SK-N-SH (cell line): ENCODE measurements at regions not wholly inside any gene's neighbourhood (a gene's known extent, or its start where the extent isn't known, plus 50 kb on each side); places are given as distances from the start of the nearest gene placed in this dataset.

ENCODE experiments used
- CTCF ChIA-PET: fragments of 300-600, 350-600 bp; formaldehyde crosslinking; extraction: SDS; loops from one replicate; lab custom pipeline; 2021; lab: Yijun Ruan, JAX
- POLR2A ChIA-PET: fragments of 350-600 bp; sonication (Branson Sonifier 250); formaldehyde crosslinking; extraction: SDS; loops from one replicate; lab custom pipeline; 2020; ENCODE audit warnings: antibody characterized with exemption, inconsistent platforms; lab: Yijun Ruan, JAX
- DNase-seq: peaks from one replicate; pipeline ENCODE4 v3.0.0; 2012
- H2AFZ ChIP-seq: fragments of 200-600 bp; sonication (generic); 2 replicates; pipeline ENCODE4 v1.8.1; 2016; ENCODE audit warnings: antibody characterized with exemption, mild to moderate bottlenecking, low read depth
- H3F3A ChIP-seq: fragments of 200-600 bp; sonication (generic); replicated peaks from 2 replicates; pipeline ENCODE3; 2016; ENCODE audit warnings: antibody characterized with exemption, mild to moderate bottlenecking; ENCODE audit not compliant: insufficient read depth
- H3K27ac ChIP-seq, 2 experiments: fragments of 200-500 bp in 1 of 2; fragments of 200-600 bp in 1 of 2; sonication (Bioruptor generic) in 1 of 2; sonication (generic), shearing (Covaris generic) in 1 of 2; 2 replicates each; pipeline versions ENCODE4 v1.5.1 to v1.6.1; 2014 to 2016; ENCODE audit warnings: low read depth in 2 of 2, inconsistent platforms in 1 of 2, low read length in 1 of 2, mild to moderate bottlenecking in 1 of 2, mixed read lengths in 1 of 2
- H3K27me3 ChIP-seq: fragments of 200-600 bp; sonication (generic), shearing (Covaris generic); 2 replicates; pipeline ENCODE4 v1.6.1; 2016; ENCODE audit warnings: mixed run types; ENCODE audit not compliant: insufficient read depth
- H3K36me3 ChIP-seq, 2 experiments: fragments of 200-500 bp in 1 of 2; fragments of 200-600 bp in 1 of 2; sonication (Bioruptor generic) in 1 of 2; sonication (generic) in 1 of 2; replicated peaks in 1 of 2; 2 replicates each; pipeline versions ENCODE3 to v1.5.1; 2014 to 2016; ENCODE audit warnings: low read length in 1 of 2, mild to moderate bottlenecking in 1 of 2; ENCODE audit not compliant: insufficient read depth in 2 of 2, control insufficient read depth in 1 of 2
- H3K4me1 ChIP-seq, 2 experiments: fragments of 200-500 bp in 1 of 2; fragments of 200-600 bp in 1 of 2; sonication (Bioruptor generic) in 1 of 2; sonication (generic), shearing (Covaris generic) in 1 of 2; 2 replicates each; pipeline versions ENCODE4 v1.5.1 to v1.6.1; 2014 to 2016; ENCODE audit warnings: low read depth in 1 of 2, low read length in 1 of 2, mixed run types in 1 of 2; ENCODE audit not compliant: insufficient read depth in 2 of 2, control insufficient read depth in 1 of 2
- H3K4me2 ChIP-seq: fragments of 200-600 bp; sonication (generic), shearing (Covaris generic); 2 replicates; pipeline ENCODE4 v1.6.1; 2017; ENCODE audit warnings: mixed run types
- H3K4me3 ChIP-seq, 2 experiments: fragments of 200-500 bp in 1 of 2; fragments of 200-600 bp in 1 of 2; sonication (Bioruptor generic) in 1 of 2; sonication (generic), shearing (Covaris generic) in 1 of 2; 2 replicates each; pipeline versions ENCODE4 v1.5.1 to v1.8.1; 2014 to 2016; ENCODE audit warnings: low read depth in 2 of 2, inconsistent platforms in 1 of 2, low read length in 1 of 2, mild to moderate bottlenecking in 1 of 2, mixed read lengths in 1 of 2, moderate library complexity in 1 of 2
- H3K79me2 ChIP-seq: fragments of 200-600 bp; sonication (generic); 2 replicates; pipeline ENCODE4 v1.8.1; 2017; ENCODE audit warnings: mild to moderate bottlenecking; ENCODE audit not compliant: insufficient read depth
- H3K9ac ChIP-seq: fragments of 200-600 bp; sonication (generic); 2 replicates; pipeline ENCODE4 v1.6.1; 2017; ENCODE audit warnings: mixed run types
- H3K9me2 ChIP-seq: fragments of 200-600 bp; sonication (generic); 2 replicates; pipeline ENCODE4 v1.6.1; 2017; ENCODE audit warnings: mixed run types
- H3K9me3 ChIP-seq: fragments of 200-600 bp; sonication (generic); 2 replicates; pipeline ENCODE4 v1.6.1; 2017; ENCODE audit warnings: mixed run types, mild to moderate bottlenecking, moderate library complexity
- H4K20me1 ChIP-seq: fragments of 200-600 bp; sonication (generic); 2 replicates; pipeline ENCODE4 v1.6.1; 2017; ENCODE audit warnings: mild to moderate bottlenecking, mixed run types; ENCODE audit not compliant: insufficient read depth
- EZH2phosphoT487 ChIP-seq: fragments of 200-600 bp; sonication (generic); IDR thresholded peaks from 2 replicates; pipeline ENCODE4 v1.6.1; 2017; ENCODE audit warnings: low read depth, mixed run types, mild to moderate bottlenecking, antibody characterized with exemption, moderate library complexity, borderline replicate concordance
- FOSL2 ChIP-seq: IDR thresholded peaks from 2 replicates; pipeline ENCODE4 v1.4.0; 2012; ENCODE audit warnings: low read depth, mild to moderate bottlenecking, moderate library complexity, borderline replicate concordance
- FOXM1 ChIP-seq: IDR thresholded peaks from 2 replicates; pipeline ENCODE4 v1.4.0; 2012; ENCODE audit warnings: low read depth, mild to moderate bottlenecking
- MXI1 ChIP-seq: IDR thresholded peaks from 2 replicates; pipeline ENCODE4 v1.6.1; 2012; ENCODE audit warnings: mild to moderate bottlenecking, low read depth, low read length, improper control_type of control experiment
- REST ChIP-seq: IDR thresholded peaks from 2 replicates; pipeline ENCODE4 v1.6.1; 2012; ENCODE audit warnings: mild to moderate bottlenecking, low read depth, low read length, moderate library complexity
- RFX5 ChIP-seq: IDR thresholded peaks from 2 replicates; pipeline ENCODE4 v1.6.1; 2012; ENCODE audit warnings: mild to moderate bottlenecking, improper control_type of control experiment, low read length
- SMC3 ChIP-seq: IDR thresholded peaks from 2 replicates; pipeline ENCODE4 v1.6.1; 2012; ENCODE audit warnings: low read depth, low read length, improper control_type of control experiment
- TCF12 ChIP-seq: IDR thresholded peaks from 2 replicates; pipeline ENCODE4 v1.4.0; 2012
- TEAD4 ChIP-seq: IDR thresholded peaks from 2 replicates; pipeline ENCODE4 v1.4.0; 2012; ENCODE audit warnings: mild to moderate bottlenecking, borderline replicate concordance; ENCODE audit not compliant: insufficient read depth
- USF2 ChIP-seq: fragments of 150-350 bp; IDR thresholded peaks from 2 replicates; pipeline ENCODE4 v1.6.1; 2017; ENCODE audit warnings: antibody characterized with exemption, low read length, low read depth, borderline replicate concordance
- WGBS: methylation state at CpG from one replicate; pipeline ENCODE4 v1.1.6; 2017; ENCODE audit warnings: low lambda C conversion rate; 5-methylcytosine and 5-hydroxymethylcytosine counted together
- TF ChIP-seq, protein P1 (sequence below): fragments of 200-600 bp; sonication (generic); IDR thresholded peaks from 2 replicates; pipeline ENCODE4 v1.6.1; 2017; ENCODE audit warnings: antibody characterized with exemption, mild to moderate bottlenecking, moderate library complexity

- H3F3A ChIP-seq: no peaks in the 10 kb centered on the region
- DNase-seq: no peak
- no peaks in the 10 kb centered on the region for H3K27me3 ChIP-seq
- WGBS: 46% methylated on average over 3 of the region's 3 CpGs
- CTCF ChIA-PET: no interaction called here
- TF ChIP-seq TEAD4 (no peak), SMC3 (no peak), RFX5 (no peak), MXI1 (no peak), USF2 (no peak), TCF12 (no peak), EZH2phosphoT487 (no peak)
- TF ChIP-seq, protein P1, sequence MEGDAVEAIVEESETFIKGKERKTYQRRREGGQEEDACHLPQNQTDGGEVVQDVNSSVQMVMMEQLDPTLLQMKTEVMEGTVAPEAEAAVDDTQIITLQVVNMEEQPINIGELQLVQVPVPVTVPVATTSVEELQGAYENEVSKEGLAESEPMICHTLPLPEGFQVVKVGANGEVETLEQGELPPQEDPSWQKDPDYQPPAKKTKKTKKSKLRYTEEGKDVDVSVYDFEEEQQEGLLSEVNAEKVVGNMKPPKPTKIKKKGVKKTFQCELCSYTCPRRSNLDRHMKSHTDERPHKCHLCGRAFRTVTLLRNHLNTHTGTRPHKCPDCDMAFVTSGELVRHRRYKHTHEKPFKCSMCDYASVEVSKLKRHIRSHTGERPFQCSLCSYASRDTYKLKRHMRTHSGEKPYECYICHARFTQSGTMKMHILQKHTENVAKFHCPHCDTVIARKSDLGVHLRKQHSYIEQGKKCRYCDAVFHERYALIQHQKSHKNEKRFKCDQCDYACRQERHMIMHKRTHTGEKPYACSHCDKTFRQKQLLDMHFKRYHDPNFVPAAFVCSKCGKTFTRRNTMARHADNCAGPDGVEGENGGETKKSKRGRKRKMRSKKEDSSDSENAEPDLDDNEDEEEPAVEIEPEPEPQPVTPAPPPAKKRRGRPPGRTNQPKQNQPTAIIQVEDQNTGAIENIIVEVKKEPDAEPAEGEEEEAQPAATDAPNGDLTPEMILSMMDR: no peak
- POLR2A ChIA-PET: no interaction called here
- no peaks in the 10 kb centered on the region for H3K79me2 ChIP-seq
- H3K9me3 ChIP-seq: no peaks in the 10 kb centered on the region
- H3K4me1 ChIP-seq: no peaks in the 10 kb centered on the region
- H3K9me2 ChIP-seq: no peaks in the 10 kb centered on the region
- H3K36me3 ChIP-seq: no peaks in the 10 kb centered on the region
- H4K20me1 ChIP-seq: no peaks in the 10 kb centered on the region
- no peak overlapping the region for H3K9ac ChIP-seq
- H3K27ac ChIP-seq: no peak overlapping the region
- no peak overlapping the region for H3K4me2 ChIP-seq
- no peak overlapping the region for H3K4me3 ChIP-seq
- H2AFZ ChIP-seq: no peak overlapping the region
These were observed 1308.7 kb downstream of the REEP3 start for GRCh38 chr10:64829888-64830412.

DNA sequence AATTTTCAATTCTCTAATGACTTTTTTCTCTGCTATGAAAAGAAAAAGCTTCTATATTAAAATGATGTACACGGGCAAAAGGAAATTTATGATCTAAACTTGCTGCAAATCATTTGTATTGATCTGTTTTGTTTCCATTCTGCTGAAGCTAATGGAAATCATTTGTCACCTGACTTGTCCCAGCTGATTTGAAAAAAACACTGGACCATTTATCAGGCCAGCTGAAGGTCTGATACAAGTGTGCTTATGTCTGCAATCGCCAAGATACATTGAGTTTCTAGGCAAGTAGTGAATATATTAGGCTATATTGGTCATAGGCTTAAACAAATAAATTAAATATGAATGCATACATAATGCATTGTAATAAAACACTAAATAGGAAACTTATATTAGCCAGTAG lies 1309.7 kb downstream of the REEP3 start:
- Histone ChIP-seq H3F3A (no peaks in the 10 kb centered on the region), H3K36me3 (no peaks in the 10 kb centered on the region), H3K9me2 (no peaks in the 10 kb centered on the region), H3K79me2 (no peaks in the 10 kb centered on the region), H2AFZ (no peak overlapping the region), H3K27ac (no peak overlapping the region), H4K20me1 (no peaks in the 10 kb centered on the region), H3K9ac (no peak overlapping the region), H3K4me2 (no peak overlapping the region), H3K27me3 (no peaks in the 10 kb centered on the region), H3K4me3 (no peak overlapping the region), H3K4me1 (no peaks in the 10 kb centered on the region), H3K9me3 (no peaks in the 10 kb centered on the region)
- WGBS: 25% methylated on average over 2 of the region's 2 CpGs
- ChIA-PET POLR2A (no interaction called here), CTCF (no interaction called here)
- TF ChIP-seq FOSL2: no peak
- no peak for TF ChIP-seq FOXM1
- DNase-seq: no peak

GRCh38 chr10:64840341-64840740 lies 1319.1 kb downstream of the REEP3 start:
- Histone ChIP-seq H3K4me1 (no peaks in the 10 kb centered on the region), H3K9me2 (no peaks in the 10 kb centered on the region), H3K27me3 (no peaks in the 10 kb centered on the region), H3K4me3 (no peak overlapping the region), H3K36me3 (no peaks in the 10 kb centered on the region), H2AFZ (no peak overlapping the region), H3K9ac (no peak overlapping the region), H4K20me1 (no peaks in the 10 kb centered on the region), H3K79me2 (no peaks in the 10 kb centered on the region), H3F3A (no peaks in the 10 kb centered on the region), H3K9me3 (no peaks in the 10 kb centered on the region), H3K27ac (no peak overlapping the region), H3K4me2 (no peak overlapping the region)
- CTCF ChIA-PET: no interaction called here
- TF ChIP-seq MXI1 (no peak), TCF12 (no peak), SMC3 (no peak), TEAD4 (no peak), REST (no peak)
- POLR2A ChIA-PET: no interaction called here
- no CpG with 5 or more reads among the region's 12 CpGs for WGBS
- DNase-seq: no peak
